Lung (tissue), 11 donors: ENCODE measurements at regions not wholly inside any gene's neighbourhood (a gene's known extent, or its start where the extent isn't known, plus 50 kb on each side); places are given as distances from the start of the nearest gene placed in this dataset.

Experiments
- ATAC-seq: fragments of 200-7000 bp; cut with Tn5 transposase; one replicate; pipeline ENCODE4 v1.9.1; 2020; ENCODE audit warnings: moderate number of reproducible peaks; ENCODE audit not compliant: insufficient read depth, low FRiP score
- DNase-seq, 3 donors: peaks; one replicate each; pipeline ENCODE4 v3.0.0-alpha.2; 2013 to 2017
- H3K27ac ChIP-seq, 2 donors: one replicate each; pipeline ENCODE4 v1.5.1; 2013; ENCODE audit warnings: mild to moderate bottlenecking in 2 of 2, moderate library complexity in 2 of 2, control low read depth in 1 of 2, inconsistent platforms in 1 of 2, low read depth in 1 of 2, low read length in 1 of 2
- H3K27me3 ChIP-seq, 3 donors: one replicate each; pipeline ENCODE4 v1.5.1; 2013; ENCODE audit warnings: low read length in 2 of 3; ENCODE audit not compliant: control insufficient read depth in 3 of 3, insufficient read depth in 3 of 3
- H3K36me3 ChIP-seq, 4 donors: one replicate each; pipeline ENCODE4 v1.5.1; 2013; ENCODE audit warnings: low read length in 4 of 4, mild to moderate bottlenecking in 1 of 4, moderate library complexity in 1 of 4; ENCODE audit not compliant: control insufficient read depth in 4 of 4, insufficient read depth in 4 of 4
- H3K4me1 ChIP-seq, 5 donors: one replicate each; pipeline ENCODE4 v1.5.1; 2013; ENCODE audit warnings: low read length in 5 of 5, mild to moderate bottlenecking in 2 of 5, moderate library complexity in 1 of 5; ENCODE audit not compliant: control insufficient read depth in 5 of 5, insufficient read depth in 5 of 5
- H3K4me3 ChIP-seq: one replicate; pipeline ENCODE4 v1.5.1; 2013; ENCODE audit warnings: mild to moderate bottlenecking, control low read depth, moderate library complexity
- H3K9ac ChIP-seq, 2 donors: one replicate each; pipeline ENCODE4 v1.5.1; 2013; ENCODE audit warnings: low read length in 2 of 2, control low read depth in 1 of 2; ENCODE audit not compliant: insufficient read depth in 1 of 2
- H3K9me3 ChIP-seq, 4 donors: one replicate each; pipeline ENCODE4 v1.5.1; 2013; ENCODE audit warnings: low read length in 3 of 4, mild to moderate bottlenecking in 1 of 4, moderate library complexity in 1 of 4; ENCODE audit not compliant: control insufficient read depth in 4 of 4, insufficient read depth in 3 of 4
- CTCF ChIP-seq: IDR thresholded peaks from 2 replicates; pipeline ENCODE4 v1.5.1; 2012; ENCODE audit warnings: mild to moderate bottlenecking; ENCODE audit errors: control extremely low read depth, extremely low read depth
- WGBS, 2 donors: extraction: QIAGEN DNeasy Blood & Tissue Kit; methylation state at CpG; one replicate each; pipeline ENCODE4 v1.1.7; 2013; 5-methylcytosine and 5-hydroxymethylcytosine counted together
- donor health status: control.
- donor health status: control.
- donor health status: Bipolar disorder and iron deficiency.
- donor health status: healthy.
- donor health status: DM: yes; HTN: yes; CAD: no.

GRCh38 chr11:36870361-36870760 is 272.3 kb upstream of the RAG2 start:
- H3K4me3 ChIP-seq, result no peak overlapping the region
- H3K4me1 ChIP-seq, result peaks cover 0 to 4% (median 0%) of the 10 kb centered on the region in 5 donors
- no peak for TF ChIP-seq CTCF
- no peak overlapping the region for H3K9ac ChIP-seq
- no peak overlapping the region for H3K27ac ChIP-seq
- ATAC-seq (no peak), DNase-seq (no peak)
- H3K9me3 ChIP-seq, result no peaks in the 10 kb centered on the region
- 82 to 91% methylated on average over 3 of the region's 3 CpGs for WGBS, 2 donors
- H3K36me3 ChIP-seq, result no peaks in the 10 kb centered on the region
- no peaks in the 10 kb centered on the region for H3K27me3 ChIP-seq

- Histone ChIP-seq H3K36me3 (no peaks in the 10 kb centered on the region), H3K9ac (no peak overlapping the region), H3K4me3 (no peak overlapping the region), H3K9me3 (no peaks in the 10 kb centered on the region), H3K4me1 (peaks cover 0 to 4% (median 0%) of the 10 kb centered on the region in 5 donors), H3K27me3 (no peaks in the 10 kb centered on the region), H3K27ac (no peak overlapping the region)
- WGBS, 2 donors, result 92 to 93% methylated on average over 5 of the region's 5 CpGs
- DNase-seq (no peak), ATAC-seq (no peak)
- TF ChIP-seq CTCF, result no peak
Measured at GRCh38 chr11:36868380-36868779, 270.3 kb upstream of the RAG2 start.

GRCh38 chr11:36865846-36866245 is 267.8 kb upstream of the RAG2 start:
- H3K27me3 ChIP-seq, result no peaks in the 10 kb centered on the region
- DNase-seq (peak in 1 of 3 donors; percentile 11), ATAC-seq (no peak)
- no peaks in the 10 kb centered on the region for H3K36me3 ChIP-seq
- WGBS, 2 donors, result 79 to 90% methylated on average over 1 of the region's 1 CpG
- H3K4me1 ChIP-seq, result peaks cover 0 to 4% (median 0%) of the 10 kb centered on the region in 5 donors
- H3K9me3 ChIP-seq, result no peaks in the 10 kb centered on the region
- H3K4me3 ChIP-seq, result no peak overlapping the region
- no peak overlapping the region for H3K9ac ChIP-seq
- H3K27ac ChIP-seq, result no peak overlapping the region
- TF ChIP-seq CTCF, result no peak

- Histone ChIP-seq H3K9ac (no peak overlapping the region), H3K9me3 (peaks cover 0 to 2% (median 0%) of the 10 kb centered on the region in 4 donors), H3K4me3 (no peak overlapping the region), H3K4me1 (no peaks in the 10 kb centered on the region), H3K27me3 (no peaks in the 10 kb centered on the region), H3K36me3 (no peaks in the 10 kb centered on the region), H3K27ac (no peak overlapping the region)
- DNase-seq (no peak), ATAC-seq (no peak)
- TF ChIP-seq CTCF, result no peak
- WGBS, 2 donors, result 73 to 83% methylated on average over 4 of the region's 4 CpGs
Measured at GRCh38 chr11:36854875-36855274, 256.8 kb upstream of the RAG2 start.
